Aorta (tissue), 5 donors: ENCODE measurements at regions not wholly inside any gene's neighbourhood (a gene's known extent, or its start where the extent isn't known, plus 50 kb on each side); places are given as distances from the start of the nearest gene placed in this dataset.

Experiments
- ATAC-seq: fragments of 200-7000 bp; cut with Tn5 transposase; one replicate; pipeline ENCODE4 v1.9.1; 2022; ENCODE audit warnings: moderate library complexity; ENCODE audit not compliant: low FRiP score
- DNase-seq, 2 donors: peaks; one replicate each; pipeline ENCODE4 v3.0.0-alpha.2; 2020
- H3K27ac ChIP-seq, 2 donors: one replicate each; pipeline ENCODE4 v1.5.1; 2013; ENCODE audit warnings: low read length in 2 of 2, mild to moderate bottlenecking in 2 of 2, moderate library complexity in 2 of 2, control low read depth in 1 of 2, inconsistent platforms in 1 of 2, low read depth in 1 of 2
- H3K27me3 ChIP-seq, 2 donors: one replicate each; pipeline ENCODE4 v1.6.1; 2013; ENCODE audit warnings: control low read depth in 1 of 2, low read length in 1 of 2, mild to moderate bottlenecking in 1 of 2, moderate library complexity in 1 of 2; ENCODE audit not compliant: insufficient read depth in 2 of 2, control insufficient read depth in 1 of 2
- H3K36me3 ChIP-seq, 2 donors: one replicate each; pipeline ENCODE4 v1.6.1; 2013; ENCODE audit warnings: control low read depth in 1 of 2, low read length in 1 of 2, mild to moderate bottlenecking in 1 of 2; ENCODE audit not compliant: insufficient read depth in 2 of 2, control insufficient read depth in 1 of 2
- H3K4me1 ChIP-seq, 2 donors: one replicate each; pipeline ENCODE4 v1.6.1; 2013; ENCODE audit warnings: low read length in 2 of 2, control low read depth in 1 of 2, mild to moderate bottlenecking in 1 of 2, moderate library complexity in 1 of 2; ENCODE audit not compliant: insufficient read depth in 2 of 2, control insufficient read depth in 1 of 2
- H3K4me3 ChIP-seq, 2 donors: one replicate each; pipeline ENCODE4 v1.5.1; 2013; ENCODE audit warnings: low read length in 2 of 2, control low read depth in 1 of 2, mild to moderate bottlenecking in 1 of 2
- H3K9me3 ChIP-seq: one replicate; pipeline ENCODE4 v1.6.1; 2013; ENCODE audit warnings: mild to moderate bottlenecking, low read length; ENCODE audit not compliant: control insufficient read depth
- WGBS, 2 donors: extraction: QIAGEN DNeasy Blood & Tissue Kit; methylation state at CpG; one replicate each; pipeline ENCODE4 v1.1.7; 2013; 5-methylcytosine and 5-hydroxymethylcytosine counted together
- intact Hi-C, 2 donors: fragments of 100-400 bp; cut with DNase I; formaldehyde crosslinking; loops; one replicate each; pipeline versions ENCODE4 v1.14.2 to v1.15.0; 2022
- donor health status: healthy with polysubstance abuse.
- donor health status: Bipolar disorder and iron deficiency.
- donor health status: DM: no; HTN: no; CAD: no.
- donor health status: DM: no; HTN: no; CAD: no.
- donor health status: DM: yes; HTN: yes; CAD: no.

DNA sequence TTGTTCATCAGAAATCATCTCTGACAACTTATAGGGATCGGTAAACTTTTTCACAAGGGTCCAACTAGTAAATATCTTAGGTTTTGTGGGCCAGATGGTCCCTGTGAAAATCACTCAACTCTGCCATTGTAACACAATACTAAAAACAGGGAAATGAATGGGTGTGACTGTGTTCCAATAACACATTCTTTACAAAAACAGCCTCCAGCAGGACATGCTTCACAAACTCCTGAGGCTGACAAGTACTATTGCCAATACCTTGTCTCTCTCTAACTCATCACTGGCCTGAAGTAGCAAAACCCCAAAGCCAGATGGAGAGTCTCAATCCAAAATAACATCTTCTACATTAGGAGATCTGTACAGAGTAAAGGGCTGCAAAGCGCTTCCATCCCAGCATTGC is 312.3 kb downstream of the TOX3 start:
- intact Hi-C loops = no loop called here
- H3K36me3 ChIP-seq = no peaks in the 10 kb centered on the region
- H3K9me3 ChIP-seq = no peaks in the 10 kb centered on the region
- no peak overlapping the region for H3K27ac ChIP-seq
- no peak overlapping the region for H3K4me3 ChIP-seq
- WGBS, 2 donors = 83 to 90% methylated on average over 2 of the region's 2 CpGs
- DNase-seq (no peak), ATAC-seq (no peak)
- H3K27me3 ChIP-seq = no peaks in the 10 kb centered on the region
- no peaks in the 10 kb centered on the region for H3K4me1 ChIP-seq

DNA sequence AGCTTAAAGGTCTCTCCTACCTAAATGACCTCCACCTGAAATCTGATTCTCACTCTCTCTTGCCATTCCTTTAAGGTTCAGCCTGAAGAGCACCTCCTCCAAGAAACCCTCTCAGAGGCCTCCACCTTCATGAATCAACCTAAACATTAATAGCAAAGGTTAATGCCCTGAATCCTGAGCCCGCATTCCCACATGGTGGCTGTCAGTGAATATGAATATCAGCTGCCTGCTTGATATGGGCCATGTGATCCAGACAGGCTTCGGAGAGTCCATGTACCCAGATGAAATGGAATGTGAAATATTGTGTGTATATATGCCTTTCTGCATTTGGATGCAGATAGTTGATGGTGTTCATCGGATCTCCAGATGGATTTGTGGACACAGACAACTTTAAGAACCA is 317.5 kb downstream of the TOX3 start:
- WGBS, 2 donors = 72 to 82% methylated on average over 3 of the region's 3 CpGs

GRCh38 chr16:52227851-52228250 is 319.1 kb downstream of the TOX3 start:
- H3K4me1 ChIP-seq = no peaks in the 10 kb centered on the region
- intact Hi-C loops = no loop called here
- no peak for ATAC-seq
- no peaks in the 10 kb centered on the region for H3K9me3 ChIP-seq
- DNase-seq = no peak
- no peak overlapping the region for H3K4me3 ChIP-seq
- 68 to 69% methylated on average over 3 of the region's 3 CpGs for WGBS, 2 donors
- H3K27me3 ChIP-seq = no peaks in the 10 kb centered on the region
- H3K27ac ChIP-seq = no peak overlapping the region
- no peaks in the 10 kb centered on the region for H3K36me3 ChIP-seq

More for the DNA sequence above, 317.5 kb downstream of the TOX3 start:
- Histone ChIP-seq H3K4me1 (no peaks in the 10 kb centered on the region), H3K36me3 (no peaks in the 10 kb centered on the region), H3K4me3 (no peak overlapping the region), H3K27me3 (no peaks in the 10 kb centered on the region), H3K27ac (no peak overlapping the region), H3K9me3 (no peaks in the 10 kb centered on the region)
- ATAC-seq = no peak
- no peak for DNase-seq
- intact Hi-C loops = no loop called here

GRCh38 chr16:52212841-52213240 is 334.1 kb downstream of the TOX3 start:
- Histone ChIP-seq H3K4me3 (no peak overlapping the region), H3K27me3 (no peaks in the 10 kb centered on the region), H3K27ac (no peak overlapping the region), H3K4me1 (no peaks in the 10 kb centered on the region), H3K9me3 (peaks cover 3% of the 10 kb centered on the region), H3K36me3 (no peaks in the 10 kb centered on the region)
- ATAC-seq = no peak
- intact Hi-C loops = no loop called here
- no peak for DNase-seq
- WGBS, 2 donors = 40 to 47% methylated on average over 4 of the region's 4 CpGs

DNA sequence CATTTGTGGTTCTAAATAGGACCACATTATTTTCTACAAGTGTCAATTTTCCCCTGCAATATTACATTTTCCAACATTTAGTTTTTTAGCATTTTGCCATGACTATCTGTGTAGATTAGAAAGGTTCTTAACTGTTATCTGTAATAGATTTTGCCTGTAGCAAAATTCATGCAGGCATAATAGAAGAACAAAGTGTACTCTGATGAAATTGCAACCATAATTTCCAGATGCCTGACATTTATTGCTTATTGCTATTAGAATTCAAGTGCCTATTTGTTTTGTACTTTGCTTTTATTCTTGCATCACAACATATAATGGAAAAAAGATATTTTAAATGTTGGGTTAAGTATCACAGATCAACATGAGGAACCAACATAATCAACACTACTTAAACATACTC is 337.7 kb downstream of the TOX3 start:
- no peak for ATAC-seq
- Histone ChIP-seq H3K4me1 (no peaks in the 10 kb centered on the region), H3K4me3 (no peak overlapping the region), H3K27ac (no peak overlapping the region), H3K36me3 (no peaks in the 10 kb centered on the region), H3K27me3 (no peaks in the 10 kb centered on the region), H3K9me3 (peaks cover 3% of the 10 kb centered on the region)
- no peak for DNase-seq
- intact Hi-C loops = no loop called here

- H3K4me1 ChIP-seq = no peaks in the 10 kb centered on the region
- ATAC-seq (no peak), DNase-seq (no peak)
- no peaks in the 10 kb centered on the region for H3K36me3 ChIP-seq
- peaks cover 2% of the 10 kb centered on the region for H3K9me3 ChIP-seq
- intact Hi-C loops = no loop called here
- no peaks in the 10 kb centered on the region for H3K27me3 ChIP-seq
- H3K27ac ChIP-seq = no peak overlapping the region
- no peak overlapping the region for H3K4me3 ChIP-seq
These were observed 343.8 kb downstream of the TOX3 start for GRCh38 chr16:52203096-52203495.

GRCh38 chr16:52193441-52193840 is 353.5 kb downstream of the TOX3 start:
- ATAC-seq = no peak
- H3K27ac ChIP-seq = no peak overlapping the region
- DNase-seq = no peak
- H3K4me3 ChIP-seq = no peak overlapping the region
- H3K9me3 ChIP-seq = no peaks in the 10 kb centered on the region
- WGBS, 2 donors = 75 to 82% methylated on average over 2 of the region's 2 CpGs
- H3K36me3 ChIP-seq = no peaks in the 10 kb centered on the region
- peaks cover 0 to 2% of the 10 kb centered on the region in 2 donors for H3K27me3 ChIP-seq
- no peaks in the 10 kb centered on the region for H3K4me1 ChIP-seq
- intact Hi-C loops = loop anchor here in 1 of 2 donors (5.0 kb wide), 1 partner anchor 719 kb away; no protein-coding TSS in a partner anchor

GRCh38 chr16:52191531-52192134 is 355.3 kb downstream of the TOX3 start:
- intact Hi-C loops = loop anchor here in 1 of 2 donors (5.0 kb wide), 1 partner anchor 721 kb away; no protein-coding TSS in a partner anchor
- H3K4me3 ChIP-seq = no peak overlapping the region
- DNase-seq = peak in 1 of 2 donors; percentile 44
- WGBS, 2 donors = 52 to 53% methylated on average over 7 of the region's 7 CpGs
- ATAC-seq = peak; percentile 75
- no peak overlapping the region for H3K27ac ChIP-seq
- H3K4me1 ChIP-seq = no peaks in the 10 kb centered on the region
- H3K27me3 ChIP-seq = peaks cover 0 to 2% of the 10 kb centered on the region in 2 donors
- no peaks in the 10 kb centered on the region for H3K9me3 ChIP-seq
- no peaks in the 10 kb centered on the region for H3K36me3 ChIP-seq

DNA sequence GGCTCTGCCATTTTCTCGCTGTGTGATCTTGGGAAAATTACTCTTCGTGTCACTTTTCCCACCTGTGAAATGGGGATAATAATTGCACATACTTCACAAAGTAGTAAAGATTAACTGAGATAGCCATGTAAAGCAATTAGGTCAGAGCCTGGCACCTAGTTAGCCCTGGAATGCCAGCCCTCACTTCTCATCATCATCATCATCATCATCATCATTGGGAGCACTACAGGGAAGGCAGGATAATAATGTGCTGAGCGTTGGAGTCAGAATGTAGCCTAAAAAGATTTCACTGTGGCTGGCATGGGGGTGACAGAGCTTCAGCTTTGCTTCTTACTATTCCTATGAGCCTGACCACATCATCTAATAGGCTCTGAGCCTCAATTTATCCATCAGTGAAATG is 362.6 kb downstream of the TOX3 start:
- H3K4me1 ChIP-seq = no peaks in the 10 kb centered on the region
- no peaks in the 10 kb centered on the region for H3K9me3 ChIP-seq
- ATAC-seq = no peak
- no peaks in the 10 kb centered on the region for H3K36me3 ChIP-seq
- H3K4me3 ChIP-seq = no peak overlapping the region
- H3K27ac ChIP-seq = no peak overlapping the region
- no peak for DNase-seq
- WGBS, 2 donors = 66 to 73% methylated on average over 3 of the region's 3 CpGs
- intact Hi-C loops = no loop called here
- peaks cover 0 to 1% of the 10 kb centered on the region in 2 donors for H3K27me3 ChIP-seq
